Activated T-cell treated with anti-CD3 and anti-CD28 coated beads, Interleukin-2, amount 50 U/mL, for 4 hours (primary cell): ENCODE measurements at regions not wholly inside any gene's neighbourhood (a gene's known extent, or its start where the extent isn't known, plus 50 kb on each side); places are given as distances from the start of the nearest gene placed in this dataset.
"Not testable (repeated sequence)": the region's sequence is repeated elsewhere in the genome, so short reads cannot be mapped to it uniquely, and the experiment has no call there.

Experiments
- ATAC-seq, 2 donors: fragments of 200-7000 bp; cut with Tn5 transposase; one replicate each; pipeline ENCODE4 v1.10.0; 2021
- DNase-seq: peaks from one replicate; pipeline ENCODE4 v3.0.0-alpha.2; 2020
- H3K27me3 Mint-ChIP-seq: one replicate; pipeline ENCODE4 v1.8.0; 2021; ENCODE audit warnings: low read depth, mixed read lengths
- H3K36me3 Mint-ChIP-seq: one replicate; pipeline ENCODE4 v1.8.0; 2022; ENCODE audit warnings: mixed read lengths; ENCODE audit not compliant: insufficient read depth
- H3K4me1 Mint-ChIP-seq: one replicate; pipeline ENCODE4 v1.8.0; 2021; ENCODE audit warnings: low read depth, mixed read lengths
- H3K4me3 Mint-ChIP-seq: one replicate; pipeline ENCODE4 v1.8.0; 2021; ENCODE audit warnings: mild to moderate bottlenecking, moderate library complexity, mixed read lengths
- H3K9me3 Mint-ChIP-seq: one replicate; pipeline ENCODE4 v1.8.0; 2021; ENCODE audit warnings: mixed read lengths

GRCh38 chr5:87732875-87733768 lies 320.4 kb upstream of the CCNH start:
- H3K27me3 Mint-ChIP-seq: no peaks in the 10 kb centered on the region
- no peak for DNase-seq
- no peak overlapping the region for H3K4me3 Mint-ChIP-seq
- no peak for ATAC-seq
- no peaks in the 10 kb centered on the region for H3K36me3 Mint-ChIP-seq
- no peaks in the 10 kb centered on the region for H3K4me1 Mint-ChIP-seq
- no peaks in the 10 kb centered on the region for H3K9me3 Mint-ChIP-seq

GRCh38 chr5:87729781-87730180 lies 317.1 kb upstream of the CCNH start:
- Mint-ChIP-seq H3K9me3 (no peaks in the 10 kb centered on the region), H3K4me3 (no peak overlapping the region), H3K27me3 (no peaks in the 10 kb centered on the region), H3K36me3 (no peaks in the 10 kb centered on the region), H3K4me1 (no peaks in the 10 kb centered on the region)
- ATAC-seq: no peak
- no peak for DNase-seq

GRCh38 chr5:87722286-87722685 lies 309.6 kb upstream of the CCNH start:
- Mint-ChIP-seq H3K27me3 (peaks cover 4% of the 10 kb centered on the region), H3K36me3 (no peaks in the 10 kb centered on the region), H3K9me3 (peaks cover 7% of the 10 kb centered on the region), H3K4me3 (no peak overlapping the region), H3K4me1 (no peaks in the 10 kb centered on the region)
- ATAC-seq: no peak
- no peak for DNase-seq

GRCh38 chr5:87718224-87718925 lies 305.6 kb upstream of the CCNH start:
- not testable (repeated sequence) for ATAC-seq, H3K4me1 Mint-ChIP-seq, DNase-seq, H3K9me3 Mint-ChIP-seq, H3K27me3 Mint-ChIP-seq, H3K4me3 Mint-ChIP-seq, H3K36me3 Mint-ChIP-seq

- Mint-ChIP-seq H3K9me3 (peaks cover 7% of the 10 kb centered on the region), H3K36me3 (no peaks in the 10 kb centered on the region), H3K4me1 (no peaks in the 10 kb centered on the region), H3K27me3 (peaks cover 3% of the 10 kb centered on the region), H3K4me3 (no peak overlapping the region)
- ATAC-seq: no peak
- no peak for DNase-seq
Measured at GRCh38 chr5:87717761-87718160, 305.0 kb upstream of the CCNH start.

- Mint-ChIP-seq H3K36me3 (no peaks in the 10 kb centered on the region), H3K27me3 (no peaks in the 10 kb centered on the region), H3K4me3 (no peak overlapping the region)
Measured at GRCh38 chr5:87705876-87706275, 293.1 kb upstream of the CCNH start.

GRCh38 chr5:87686975-87687374 lies 274.2 kb upstream of the CCNH start:
- Mint-ChIP-seq H3K9me3 (peaks cover 4% of the 10 kb centered on the region), H3K4me1 (no peaks in the 10 kb centered on the region), H3K4me3 (no peak overlapping the region), H3K27me3 (no peaks in the 10 kb centered on the region), H3K36me3 (no peaks in the 10 kb centered on the region)
- no peak for ATAC-seq
- no peak for DNase-seq

More at GRCh38 chr5:87705876-87706275, 293.1 kb upstream of the CCNH start:
- no peak for ATAC-seq
- DNase-seq: no peak
- peaks cover 5% of the 10 kb centered on the region for H3K9me3 Mint-ChIP-seq
- no peaks in the 10 kb centered on the region for H3K4me1 Mint-ChIP-seq

- no peaks in the 10 kb centered on the region for H3K27me3 Mint-ChIP-seq
- no peak overlapping the region for H3K4me3 Mint-ChIP-seq
- DNase-seq: no peak
- no peak for ATAC-seq
- H3K4me1 Mint-ChIP-seq: no peaks in the 10 kb centered on the region
- H3K36me3 Mint-ChIP-seq: no peaks in the 10 kb centered on the region
- peaks cover 4% of the 10 kb centered on the region for H3K9me3 Mint-ChIP-seq
Measured at GRCh38 chr5:87686018-87686417, 273.3 kb upstream of the CCNH start.

- ATAC-seq: no peak
- Mint-ChIP-seq H3K27me3 (no peaks in the 10 kb centered on the region), H3K4me1 (no peaks in the 10 kb centered on the region)
Measured at GRCh38 chr5:87674235-87674634, 261.5 kb upstream of the CCNH start.

GRCh38 chr5:87671146-87671545 lies 258.4 kb upstream of the CCNH start:
- Mint-ChIP-seq H3K36me3 (no peaks in the 10 kb centered on the region), H3K27me3 (no peaks in the 10 kb centered on the region), H3K4me3 (no peak overlapping the region), H3K4me1 (no peaks in the 10 kb centered on the region), H3K9me3 (no peaks in the 10 kb centered on the region)
- DNase-seq (no peak), ATAC-seq (no peak)

More at GRCh38 chr5:87674235-87674634, 261.5 kb upstream of the CCNH start:
- DNase-seq: no peak
- no peaks in the 10 kb centered on the region for H3K36me3 Mint-ChIP-seq
- no peaks in the 10 kb centered on the region for H3K9me3 Mint-ChIP-seq
- no peak overlapping the region for H3K4me3 Mint-ChIP-seq

- Mint-ChIP-seq H3K4me3 (no peak overlapping the region), H3K36me3 (no peaks in the 10 kb centered on the region), H3K4me1 (no peaks in the 10 kb centered on the region), H3K27me3 (no peaks in the 10 kb centered on the region), H3K9me3 (no peaks in the 10 kb centered on the region)
- DNase-seq: no peak
- ATAC-seq: no peak
Measured at GRCh38 chr5:87665166-87665565, 252.4 kb upstream of the CCNH start.

GRCh38 chr5:87661784-87662566 lies 249.2 kb upstream of the CCNH start:
- Mint-ChIP-seq H3K27me3 (no peaks in the 10 kb centered on the region), H3K36me3 (no peaks in the 10 kb centered on the region), H3K9me3 (no peaks in the 10 kb centered on the region), H3K4me3 (no peak overlapping the region), H3K4me1 (no peaks in the 10 kb centered on the region)
- no peak for ATAC-seq
- DNase-seq: no peak

- no peaks in the 10 kb centered on the region for H3K9me3 Mint-ChIP-seq
- H3K4me3 Mint-ChIP-seq: no peak overlapping the region
- no peaks in the 10 kb centered on the region for H3K36me3 Mint-ChIP-seq
- H3K4me1 Mint-ChIP-seq: no peaks in the 10 kb centered on the region
- ATAC-seq: no peak
- no peaks in the 10 kb centered on the region for H3K27me3 Mint-ChIP-seq
- no peak for DNase-seq
Measured at GRCh38 chr5:87653242-87653641, 240.5 kb upstream of the CCNH start.

GRCh38 chr5:87650284-87650683 lies 237.6 kb upstream of the CCNH start:
- Mint-ChIP-seq H3K4me1 (no peaks in the 10 kb centered on the region), H3K27me3 (no peaks in the 10 kb centered on the region), H3K9me3 (no peaks in the 10 kb centered on the region), H3K4me3 (no peak overlapping the region), H3K36me3 (no peaks in the 10 kb centered on the region)
- DNase-seq: no peak
- ATAC-seq: no peak
